Spleen (tissue), 11 donors: ENCODE measurements at regions not wholly inside any gene's neighbourhood (a gene's known extent, or its start where the extent isn't known, plus 50 kb on each side); places are given as distances from the start of the nearest gene placed in this dataset.

ENCODE experiments used
- DNase-seq: peaks from one replicate; pipeline ENCODE4 v3.0.0-alpha.2; 2020
- H3K27ac ChIP-seq, 8 donors: fragments of 200-600 bp; sonication (generic) in 7 of 8; 1 replicate in 4 of 8; 2 replicates in 4 of 8; pipeline versions ENCODE4 v1.5.0 to v1.8.0; 2016 to 2021; ENCODE audit warnings: inconsistent platforms in 4 of 8, mild to moderate bottlenecking in 4 of 8, moderate library complexity in 1 of 8
- H3K27me3 ChIP-seq, 7 donors: fragments of 200-600 bp; sonication (generic) in 6 of 7; replicated peaks in 1 of 7; 1 replicate in 4 of 7; 2 replicates in 3 of 7; pipeline versions ENCODE4 v1.5.0 to v1.8.0; 2016 to 2021; ENCODE audit warnings: inconsistent platforms in 3 of 7, mild to moderate bottlenecking in 1 of 7
- H3K36me3 ChIP-seq, 6 donors: fragments of 200-600 bp; sonication (generic) in 5 of 6; 1 replicate in 4 of 6; 2 replicates in 2 of 6; pipeline versions ENCODE4 v1.5.0 to v1.8.0; 2016 to 2021; ENCODE audit warnings: inconsistent platforms in 2 of 6
- H3K4me1 ChIP-seq, 6 donors: fragments of 200-600 bp; sonication (generic) in 5 of 6; 1 replicate in 3 of 6; 2 replicates in 3 of 6; pipeline versions ENCODE4 v1.5.0 to v1.8.0; 2016 to 2021; ENCODE audit warnings: inconsistent platforms in 3 of 6
- H3K4me3 ChIP-seq, 8 donors: fragments of 200-600 bp; sonication (generic) in 7 of 8; 1 replicate in 4 of 8; 2 replicates in 4 of 8; pipeline versions ENCODE4 v1.5.0 to v1.8.0; 2016 to 2021; ENCODE audit warnings: inconsistent platforms in 4 of 8, mild to moderate bottlenecking in 4 of 8, moderate library complexity in 2 of 8
- H3K9me3 ChIP-seq, 8 donors: fragments of 200-600 bp; sonication (generic) in 7 of 8; 1 replicate in 4 of 8; 2 replicates in 4 of 8; pipeline versions ENCODE4 v1.5.0 to v1.8.0; 2016 to 2021; ENCODE audit warnings: inconsistent platforms in 4 of 8
- POLR2A ChIP-seq, 3 donors: fragments of 450-650 bp; IDR thresholded peaks; one replicate each; pipeline ENCODE4 v1.5.1; 2017; ENCODE audit warnings: antibody characterized with exemption in 3 of 3, mild to moderate bottlenecking in 1 of 3
- POLR2AphosphoS5 ChIP-seq, 3 donors: sonication (generic); formaldehyde crosslinking; IDR thresholded peaks; one replicate each; pipeline ENCODE4 v1.5.1; 2017; ENCODE audit warnings: antibody characterized with exemption in 3 of 3
- WGBS, 5 donors: extraction: QIAGEN DNeasy Blood & Tissue Kit in 3 of 5; methylation state at CpG; one replicate each; pipeline versions ENCODE4 v1.1.5 to v1.1.7; 2013 to 2018; 5-methylcytosine and 5-hydroxymethylcytosine counted together
- intact Hi-C: fragments of 100-400 bp; cut with DNase I; formaldehyde crosslinking; loops from one replicate; pipeline ENCODE4 v1.15.0; 2023; ENCODE audit warnings: low total_unique reads
- TF ChIP-seq, protein P1 (sequence below), 11 experiments: fragments of 200-600 bp in 7 of 11; fragments of 450-650 bp in 4 of 11; sonication (generic) in 4 of 11; IDR thresholded peaks in 8 of 11; conservative IDR thresholded peaks in 3 of 11; 1 replicate in 7 of 11; 2 replicates in 4 of 11; pipeline versions ENCODE4 v1.4.0 to v1.8.0; 2016 to 2021; ENCODE audit warnings: antibody characterized with exemption in 11 of 11, inconsistent platforms in 4 of 11, mild to moderate bottlenecking in 1 of 11
- donor health status: healthy with polysubstance abuse.
- donor health status: DM: no; HTN: no; CAD: no; lungs with moderate emphysema.
- donor health status: DM: no; HTN: no; CAD: no.
- donor health status: Bipolar disorder and iron deficiency.
- donor health status: healthy.
- donor health status: DM: no; HTN: no; CAD: no.
- donor health status: DM: yes; HTN: yes; CAD: no.

DNA sequence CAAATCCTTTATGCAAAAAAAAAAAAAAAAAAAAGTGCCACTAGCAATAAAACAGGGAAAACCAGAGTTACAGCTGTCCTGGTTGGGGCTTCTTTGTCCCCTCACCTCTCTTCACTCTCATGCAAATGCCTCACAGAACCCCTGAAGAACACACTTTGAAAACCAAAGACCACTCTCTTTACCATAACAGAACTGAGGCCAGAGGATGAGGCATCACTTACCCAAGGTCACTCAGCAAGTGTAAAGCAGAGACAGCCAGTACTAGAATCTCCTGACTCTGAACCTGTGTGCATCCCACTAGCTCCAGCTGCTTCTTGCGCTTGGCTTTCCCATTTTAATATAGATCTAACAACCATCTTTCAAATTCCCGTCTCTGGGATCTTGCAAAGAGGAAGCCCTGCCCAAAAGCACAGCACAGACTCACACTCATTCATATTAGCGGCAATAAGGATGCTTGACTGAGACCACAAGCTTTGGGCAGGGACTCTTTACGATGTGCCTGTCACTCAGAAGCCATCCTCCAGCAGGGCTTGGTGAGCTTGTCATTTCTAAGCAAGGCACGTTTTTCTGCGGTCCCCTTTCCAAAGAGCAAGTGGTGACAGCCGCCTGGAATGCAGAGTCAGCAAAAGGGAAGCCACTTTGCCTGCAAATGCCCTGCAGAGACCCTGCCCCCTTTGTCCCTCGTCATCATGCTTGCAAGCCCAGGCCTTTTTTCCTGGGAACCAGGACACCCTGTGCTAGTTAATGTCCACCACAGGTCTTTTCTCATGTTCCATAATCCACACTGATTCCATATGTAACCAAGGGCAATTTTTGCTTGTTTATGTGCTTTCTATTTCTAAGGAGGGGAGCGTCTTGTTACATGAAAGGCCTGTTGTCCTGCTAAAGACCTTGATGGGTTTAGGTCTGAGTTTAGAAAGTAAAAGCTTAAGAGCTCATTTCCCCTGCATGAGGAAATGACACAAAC, 76.5 kb upstream of the NFIA start:
- H3K4me3 ChIP-seq, result no peak overlapping the region
- no peaks in the 10 kb centered on the region for H3K9me3 ChIP-seq
- intact Hi-C loops, result no loop called here
- no peak for DNase-seq
- no peaks in the 10 kb centered on the region for H3K27me3 ChIP-seq
- 52 to 77% (median 61%) methylated on average over 8 to 9 of the region's 9 CpGs for WGBS, 5 donors
- peaks cover 0 to 22% (median 11%) of the 10 kb centered on the region in 6 donors for H3K4me1 ChIP-seq
- H3K36me3 ChIP-seq, result no peaks in the 10 kb centered on the region
- peak overlapping the region in 7 of 8 donors; percentile 23 to 78 (median 37) for H3K27ac ChIP-seq
- TF ChIP-seq POLR2A (IDR thresholded peaks at IDR 0.05) (no peak), POLR2AphosphoS5 (IDR thresholded peaks at IDR 0.05) (peak in 1 of 3 donors; percentile 30)
- TF ChIP-seq, protein P1, sequence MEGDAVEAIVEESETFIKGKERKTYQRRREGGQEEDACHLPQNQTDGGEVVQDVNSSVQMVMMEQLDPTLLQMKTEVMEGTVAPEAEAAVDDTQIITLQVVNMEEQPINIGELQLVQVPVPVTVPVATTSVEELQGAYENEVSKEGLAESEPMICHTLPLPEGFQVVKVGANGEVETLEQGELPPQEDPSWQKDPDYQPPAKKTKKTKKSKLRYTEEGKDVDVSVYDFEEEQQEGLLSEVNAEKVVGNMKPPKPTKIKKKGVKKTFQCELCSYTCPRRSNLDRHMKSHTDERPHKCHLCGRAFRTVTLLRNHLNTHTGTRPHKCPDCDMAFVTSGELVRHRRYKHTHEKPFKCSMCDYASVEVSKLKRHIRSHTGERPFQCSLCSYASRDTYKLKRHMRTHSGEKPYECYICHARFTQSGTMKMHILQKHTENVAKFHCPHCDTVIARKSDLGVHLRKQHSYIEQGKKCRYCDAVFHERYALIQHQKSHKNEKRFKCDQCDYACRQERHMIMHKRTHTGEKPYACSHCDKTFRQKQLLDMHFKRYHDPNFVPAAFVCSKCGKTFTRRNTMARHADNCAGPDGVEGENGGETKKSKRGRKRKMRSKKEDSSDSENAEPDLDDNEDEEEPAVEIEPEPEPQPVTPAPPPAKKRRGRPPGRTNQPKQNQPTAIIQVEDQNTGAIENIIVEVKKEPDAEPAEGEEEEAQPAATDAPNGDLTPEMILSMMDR (IDR thresholded peaks at IDR 0.05 in 8 of 11, conservative IDR thresholded peaks at IDR 0.05 in 3 of 11), result no peak

DNA sequence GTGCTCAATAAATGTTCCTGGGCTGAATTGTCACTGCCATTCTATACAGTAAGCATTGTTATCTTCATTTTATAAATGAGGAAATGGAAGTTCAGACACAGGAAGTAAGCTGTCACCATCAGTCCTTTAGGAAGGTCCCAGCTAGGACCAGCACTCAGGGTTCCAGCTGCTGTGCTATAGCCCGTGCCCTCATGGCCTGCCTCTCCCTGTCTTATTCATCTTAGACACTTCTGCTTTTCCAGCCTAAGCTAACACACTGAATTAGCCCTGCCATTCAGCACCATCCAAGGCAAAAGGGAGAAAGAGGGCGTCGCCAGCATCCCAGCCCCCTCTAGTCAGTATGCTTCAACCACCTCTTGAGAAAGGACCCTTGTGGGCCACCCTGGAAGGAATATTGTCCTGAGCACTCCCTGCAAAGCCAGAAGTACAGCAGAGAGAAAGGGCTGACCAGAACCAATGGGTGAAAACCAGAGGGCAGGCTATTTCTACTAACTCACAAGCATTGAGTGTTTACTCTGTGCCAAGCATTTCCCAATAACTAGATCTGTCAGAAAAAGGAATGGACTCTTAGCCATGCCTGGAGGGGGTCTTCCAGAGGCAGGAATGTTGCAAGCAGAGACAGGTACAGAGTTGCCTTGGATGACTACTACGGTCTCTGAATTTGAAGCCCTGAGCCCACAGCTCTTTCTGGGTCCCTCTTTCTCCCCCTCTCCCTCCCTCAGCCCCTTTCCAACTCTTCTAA, 77.9 kb upstream of the NFIA start:
- DNase-seq, result no peak
- WGBS, 5 donors, result 51 to 84% (median 66%) methylated on average over 4 of the region's 4 CpGs
- TF ChIP-seq, protein P1 (IDR thresholded peaks at IDR 0.05 in 8 of 11, conservative IDR thresholded peaks at IDR 0.05 in 3 of 11), result no peak
- TF ChIP-seq POLR2AphosphoS5 (IDR thresholded peaks at IDR 0.05), result no peak
- TF ChIP-seq POLR2A (IDR thresholded peaks at IDR 0.05), result no peak
- Histone ChIP-seq H3K4me3 (no peak overlapping the region), H3K36me3 (no peaks in the 10 kb centered on the region), H3K27ac (no peak overlapping the region), H3K9me3 (no peaks in the 10 kb centered on the region), H3K4me1 (peaks cover 0 to 22% (median 11%) of the 10 kb centered on the region in 6 donors), H3K27me3 (no peaks in the 10 kb centered on the region)
- intact Hi-C loops, result no loop called here

DNA sequence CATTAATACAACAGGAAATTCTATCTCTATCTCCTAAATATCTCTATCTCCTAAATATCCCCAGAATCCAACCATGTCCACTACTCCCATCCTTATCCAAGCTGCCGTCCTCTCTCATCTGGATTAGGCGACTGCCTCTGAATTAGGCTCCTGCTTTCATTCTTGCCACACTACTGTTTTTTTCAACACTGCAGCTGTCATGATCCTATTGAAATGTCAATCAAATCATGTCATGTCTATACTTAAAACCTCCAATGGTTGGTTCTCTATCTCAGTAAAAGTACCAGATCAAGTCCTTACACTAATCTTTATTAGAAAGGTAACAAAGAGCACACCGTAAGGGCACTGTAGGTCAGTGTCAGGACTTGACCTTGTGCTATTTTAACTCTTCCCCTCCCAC, 82.0 kb upstream of the NFIA start:
- Histone ChIP-seq H3K4me3 (no peak overlapping the region), H3K27me3 (no peaks in the 10 kb centered on the region), H3K36me3 (no peaks in the 10 kb centered on the region), H3K4me1 (peaks cover 0 to 12% (median 3%) of the 10 kb centered on the region in 6 donors), H3K27ac (no peak overlapping the region), H3K9me3 (no peaks in the 10 kb centered on the region)
- no peak for DNase-seq
- TF ChIP-seq POLR2A (IDR thresholded peaks at IDR 0.05) (no peak), POLR2AphosphoS5 (IDR thresholded peaks at IDR 0.05) (no peak)
- TF ChIP-seq, protein P1 (IDR thresholded peaks at IDR 0.05 in 8 of 11, conservative IDR thresholded peaks at IDR 0.05 in 3 of 11), result no peak
- intact Hi-C loops, result no loop called here
- WGBS, 5 donors, result 88 to 93% (median 91%) methylated on average over 3 of the region's 3 CpGs

DNA sequence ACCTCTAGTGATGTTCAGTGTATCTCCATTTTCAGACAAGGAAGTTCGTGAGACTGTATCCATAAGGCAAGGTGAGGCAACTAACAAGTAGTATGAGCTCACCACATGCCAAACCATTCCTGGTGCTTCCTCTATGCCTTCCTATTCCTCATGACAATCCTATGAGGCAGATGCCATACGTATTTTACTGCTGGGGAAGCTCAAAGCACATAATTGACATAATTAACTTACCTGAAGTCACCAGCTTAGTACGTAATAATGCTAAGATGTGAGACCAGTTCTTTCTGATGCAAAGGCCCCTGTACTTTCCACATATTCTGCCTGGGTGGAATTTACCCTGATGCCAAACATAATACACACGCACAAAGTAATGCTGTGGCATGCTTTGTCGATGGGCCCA, 83.6 kb upstream of the NFIA start:
- H3K27ac ChIP-seq, result no peak overlapping the region
- intact Hi-C loops, result no loop called here

More for the DNA sequence above, 83.6 kb upstream of the NFIA start:
- TF ChIP-seq POLR2AphosphoS5 (IDR thresholded peaks at IDR 0.05), result no peak
- no peak for TF ChIP-seq POLR2A (IDR thresholded peaks at IDR 0.05)
- TF ChIP-seq, protein P1 (IDR thresholded peaks at IDR 0.05 in 8 of 11, conservative IDR thresholded peaks at IDR 0.05 in 3 of 11), result no peak
- DNase-seq, result no peak
- no peaks in the 10 kb centered on the region for H3K27me3 ChIP-seq
- H3K4me3 ChIP-seq, result no peak overlapping the region
- H3K9me3 ChIP-seq, result no peaks in the 10 kb centered on the region
- 83 to 97% (median 89%) methylated on average over 5 of the region's 5 CpGs for WGBS, 5 donors
- peaks cover 0 to 3% (median 0%) of the 10 kb centered on the region in 6 donors for H3K4me1 ChIP-seq
- no peaks in the 10 kb centered on the region for H3K36me3 ChIP-seq
